ENCODE measurements at regions not wholly inside any gene's neighbourhood (a gene's known extent, or its start where the extent isn't known, plus 50 kb on each side); places are given as distances from the start of the nearest gene placed in this dataset.

DNA sequence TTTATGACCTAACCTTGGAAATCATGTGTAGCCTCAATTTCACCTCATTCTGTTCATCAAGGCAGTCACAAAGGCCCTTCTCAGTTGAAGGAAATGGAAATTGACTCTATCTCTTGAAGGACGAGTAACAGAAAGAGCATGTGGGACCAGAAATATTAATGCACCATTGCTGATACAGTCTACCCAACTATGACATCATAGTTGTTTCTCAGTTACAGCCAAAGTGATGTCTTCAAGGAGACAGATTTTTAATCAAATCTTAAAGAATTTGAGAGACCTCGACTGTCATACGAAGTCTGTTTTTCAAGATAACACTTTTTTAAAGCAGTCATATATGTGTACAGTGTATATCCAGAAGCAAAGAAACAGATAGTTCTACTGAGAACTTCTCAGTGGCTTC, 335.7 kb upstream of the PHF14 start:
- H2BK15ac ChIP-seq (ENCODE audit: low read depth, low read length), result no peak overlapping the region
- Mint-ChIP-seq H3K4me1 (no peaks in the 10 kb centered on the region), H3K27me3 (ENCODE audit: low read depth) (no peaks in the 10 kb centered on the region), H3K27ac (no peak overlapping the region), H3K36me3 (ENCODE audit: insufficient read depth in 1 of 3, low read depth in 3 of 3) (no peaks in the 10 kb centered on the region), H3K4me3 (no peak overlapping the region), H3K9me3 (no peaks in the 10 kb centered on the region)
- H2AFZ ChIP-seq (ENCODE audit: low read length), result no peak overlapping the region
- TF ChIP-seq, protein P1, sequence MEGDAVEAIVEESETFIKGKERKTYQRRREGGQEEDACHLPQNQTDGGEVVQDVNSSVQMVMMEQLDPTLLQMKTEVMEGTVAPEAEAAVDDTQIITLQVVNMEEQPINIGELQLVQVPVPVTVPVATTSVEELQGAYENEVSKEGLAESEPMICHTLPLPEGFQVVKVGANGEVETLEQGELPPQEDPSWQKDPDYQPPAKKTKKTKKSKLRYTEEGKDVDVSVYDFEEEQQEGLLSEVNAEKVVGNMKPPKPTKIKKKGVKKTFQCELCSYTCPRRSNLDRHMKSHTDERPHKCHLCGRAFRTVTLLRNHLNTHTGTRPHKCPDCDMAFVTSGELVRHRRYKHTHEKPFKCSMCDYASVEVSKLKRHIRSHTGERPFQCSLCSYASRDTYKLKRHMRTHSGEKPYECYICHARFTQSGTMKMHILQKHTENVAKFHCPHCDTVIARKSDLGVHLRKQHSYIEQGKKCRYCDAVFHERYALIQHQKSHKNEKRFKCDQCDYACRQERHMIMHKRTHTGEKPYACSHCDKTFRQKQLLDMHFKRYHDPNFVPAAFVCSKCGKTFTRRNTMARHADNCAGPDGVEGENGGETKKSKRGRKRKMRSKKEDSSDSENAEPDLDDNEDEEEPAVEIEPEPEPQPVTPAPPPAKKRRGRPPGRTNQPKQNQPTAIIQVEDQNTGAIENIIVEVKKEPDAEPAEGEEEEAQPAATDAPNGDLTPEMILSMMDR (conservative IDR thresholded peaks at IDR 0.05), result no peak
- H3K23me2 ChIP-seq (ENCODE audit: insufficient read length, low read depth, low read length, poor library complexity, severe bottlenecking), result no peaks in the 10 kb centered on the region
- H4K5ac ChIP-seq (ENCODE audit: insufficient read length, low read depth, low read length), result no peak overlapping the region
- DNase-seq, result no peak
- H4K8ac ChIP-seq (replicated peaks; ENCODE audit: insufficient read length, low read depth, low read length), result no peak overlapping the region
- no peak overlapping the region for H2BK20ac ChIP-seq (ENCODE audit: low read depth, low read length, poor library complexity, severe bottlenecking)
- H3K79me1 ChIP-seq (ENCODE audit: insufficient read depth, low read depth, low read length, poor library complexity, severe bottlenecking), result no peaks in the 10 kb centered on the region
- no peaks in the 10 kb centered on the region for H3K79me2 ChIP-seq (ENCODE audit: insufficient read depth, low read length)
- H3K14ac ChIP-seq (ENCODE audit: insufficient read depth, low read length), result no peak overlapping the region
- no peak overlapping the region for H2AK5ac ChIP-seq (ENCODE audit: insufficient read length, low read length)
- no peak overlapping the region for H2BK5ac ChIP-seq (ENCODE audit: insufficient read length, low read length)
- H3K9me3 ChIP-seq (ENCODE audit: control insufficient read depth, low read depth, low read length), result no peaks in the 10 kb centered on the region
- no peaks in the 10 kb centered on the region for H3K27me3 ChIP-seq (ENCODE audit: insufficient read depth, low read length)
- H3K4me1 ChIP-seq (ENCODE audit: insufficient read depth, low read length), result no peaks in the 10 kb centered on the region
- H4K91ac ChIP-seq (ENCODE audit: insufficient read length, low read depth, low read length), result no peak overlapping the region
- H2BK120ac ChIP-seq (ENCODE audit: low read depth, low read length, poor library complexity, severe bottlenecking), result no peak overlapping the region
- H3K9ac ChIP-seq (ENCODE audit: extremely low read depth, insufficient read length, low read length), result no peak overlapping the region
- no CpG with 5 or more reads among the region's 3 CpGs for WGBS (ENCODE audit: extremely low coverage, insufficient read length, low lambda C conversion rate)
- H3K4ac ChIP-seq (ENCODE audit: low read depth, low read length), result no peak overlapping the region
- no peak overlapping the region for H3K18ac ChIP-seq (ENCODE audit: insufficient read length, low read depth, low read length)
- H3K4me2 ChIP-seq (ENCODE audit: insufficient read depth, insufficient read length, low read length), result no peak overlapping the region
- H4K20me1 ChIP-seq (ENCODE audit: control insufficient read depth, insufficient read depth, insufficient read length), result no peaks in the 10 kb centered on the region
- no peak overlapping the region for H3K23ac ChIP-seq (ENCODE audit: insufficient read length, low read depth, low read length)
- no peak overlapping the region for H3T11ph ChIP-seq (ENCODE audit: low read length)
- H3K27ac ChIP-seq (ENCODE audit: insufficient read length, low read depth, low read length), result no peak overlapping the region
- H2BK12ac ChIP-seq (ENCODE audit: insufficient read length, low read depth, low read length), result no peak overlapping the region
- H3K56ac ChIP-seq (ENCODE audit: insufficient read length, low read depth, low read length), result no peak overlapping the region

Measured in H9 (cell line).